IMR-90 (cell line): ENCODE measurements at regions not wholly inside any gene's neighbourhood (a gene's known extent, or its start where the extent isn't known, plus 50 kb on each side); places are given as distances from the start of the nearest gene placed in this dataset.

ENCODE experiments used
- ATAC-seq: fragments of 200-7000 bp; cut with Tn5 transposase; 2 replicates; pipeline ENCODE4 v1.9.1; 2020; ENCODE audit warnings: low read depth, mild to moderate bottlenecking, moderate library complexity
- BruUV-seq: library from RNA; stranded (reverse); fragments of 400-500 nt; replicated peaks from 2 replicates; lab custom pipeline; 2021; lab: Mats Ljungman, UMichigan
- CTCF ChIA-PET: fragments of 300-600 bp; formaldehyde crosslinking; extraction: SDS; loops from one replicate; lab custom pipeline; 2021; ENCODE audit warnings: antibody characterized with exemption; lab: Yijun Ruan, JAX
- POLR2A ChIA-PET: fragments of 300-600 bp; sonication (Branson Sonifier 250); formaldehyde crosslinking; loops from one replicate; lab custom pipeline; 2022; ENCODE audit warnings: antibody characterized with exemption; ENCODE audit not compliant: unreplicated experiment; lab: Charles Lee
- DNase-seq: peaks from one replicate; pipeline ENCODE4 v3.0.0; 2013
- H2AFZ ChIP-seq: replicated peaks from 2 replicates; pipeline ENCODE3; 2013; ENCODE audit warnings: low read length, mild to moderate bottlenecking; ENCODE audit not compliant: poor library complexity
- H2AK5ac ChIP-seq: 2 replicates; pipeline ENCODE4 v1.6.1; 2013; ENCODE audit warnings: low read depth, low read length, inconsistent platforms
- H2AK9ac ChIP-seq: replicated peaks from 2 replicates; pipeline ENCODE3; 2013; ENCODE audit warnings: mild to moderate bottlenecking, low read depth, low read length, moderate library complexity; ENCODE audit not compliant: poor library complexity
- H2BK120ac ChIP-seq: 2 replicates; pipeline ENCODE4 v1.6.1; 2013; ENCODE audit warnings: low read depth, low read length, inconsistent platforms
- H2BK15ac ChIP-seq: 3 replicates; pipeline ENCODE4 v1.6.1; 2013; ENCODE audit warnings: low read depth, low read length, inconsistent platforms
- H2BK20ac ChIP-seq: 2 replicates; pipeline ENCODE4 v1.6.1; 2013; ENCODE audit warnings: low read depth, mild to moderate bottlenecking, inconsistent platforms, low read length, moderate library complexity
- H2BK5ac ChIP-seq: 2 replicates; pipeline ENCODE4 v1.6.1; 2013; ENCODE audit warnings: mild to moderate bottlenecking, low read depth, low read length, inconsistent platforms; ENCODE audit not compliant: poor library complexity, severe bottlenecking
- H3K14ac ChIP-seq: replicated peaks from 2 replicates; pipeline ENCODE4 v1.6.1; 2013; ENCODE audit warnings: low read depth, low read length, inconsistent platforms
- H3K18ac ChIP-seq: 2 replicates; pipeline ENCODE4 v1.6.1; 2013; ENCODE audit warnings: low read depth, low read length, control low read depth
- H3K23ac ChIP-seq: 2 replicates; pipeline ENCODE4 v1.6.1; 2013; ENCODE audit warnings: low read depth, low read length, inconsistent platforms
- H3K27ac ChIP-seq: 2 replicates; pipeline ENCODE4 v1.5.1; 2013; ENCODE audit warnings: mild to moderate bottlenecking, control low read depth, low read length; ENCODE audit not compliant: insufficient read depth
- H3K27me3 ChIP-seq: 2 replicates; pipeline ENCODE4 v1.6.1; 2013; ENCODE audit warnings: low read length; ENCODE audit not compliant: control insufficient read depth, insufficient read depth
- H3K36me3 ChIP-seq: 2 replicates; pipeline ENCODE4 v1.6.1; 2013; ENCODE audit warnings: low read length, mixed read lengths; ENCODE audit not compliant: control insufficient read depth, insufficient read depth
- H3K4ac ChIP-seq: 2 replicates; pipeline ENCODE4 v1.6.1; 2013; ENCODE audit warnings: low read depth, low read length, inconsistent platforms
- H3K4me1 ChIP-seq: 2 replicates; pipeline ENCODE4 v1.6.1; 2013; ENCODE audit warnings: low read length, mixed read lengths; ENCODE audit not compliant: control insufficient read depth, insufficient read depth
- H3K4me2 ChIP-seq: 2 replicates; pipeline ENCODE4 v1.6.1; 2013; ENCODE audit warnings: low read depth, mild to moderate bottlenecking, control low read depth, low read length, moderate library complexity
- H3K4me3 ChIP-seq: 2 replicates; pipeline ENCODE4 v1.5.1; 2013; ENCODE audit warnings: low read depth, mild to moderate bottlenecking, control low read depth, low read length, moderate library complexity; ENCODE audit not compliant: insufficient read depth
- H3K56ac ChIP-seq: 2 replicates; pipeline ENCODE4 v1.6.1; 2013; ENCODE audit warnings: low read length, inconsistent platforms; ENCODE audit not compliant: insufficient read depth; ENCODE audit errors: extremely low read depth
- H3K79me1 ChIP-seq, 2 experiments: 2 replicates each; pipeline ENCODE4 v1.6.1; 2013; ENCODE audit warnings: low read length in 2 of 2, inconsistent platforms in 1 of 2, low read depth in 1 of 2
- H3K9ac ChIP-seq: 2 replicates; pipeline ENCODE4 v1.6.1; 2013; ENCODE audit warnings: low read depth, low read length, control low read depth
- H3K9me1 ChIP-seq: 2 replicates; pipeline ENCODE4 v1.6.1; 2013; ENCODE audit warnings: low read length, inconsistent platforms; ENCODE audit not compliant: insufficient read depth
- H3K9me3 ChIP-seq: 2 replicates; pipeline ENCODE4 v1.6.1; 2013; ENCODE audit warnings: low read length; ENCODE audit not compliant: control insufficient read depth, insufficient read depth
- H4K20me1 ChIP-seq: 2 replicates; pipeline ENCODE4 v1.6.1; 2013; ENCODE audit warnings: low read length, inconsistent platforms; ENCODE audit not compliant: insufficient read depth
- H4K5ac ChIP-seq: 2 replicates; pipeline ENCODE4 v1.6.1; 2013; ENCODE audit warnings: mild to moderate bottlenecking, low read depth, low read length, control low read depth
- H4K8ac ChIP-seq, 2 experiments: 2 replicates each; pipeline ENCODE4 v1.6.1; 2013; ENCODE audit warnings: low read depth in 2 of 2, low read length in 2 of 2, control low read depth in 1 of 2, inconsistent platforms in 1 of 2
- H4K91ac ChIP-seq: 2 replicates; pipeline ENCODE4 v1.6.1; 2013; ENCODE audit warnings: low read depth, low read length, inconsistent platforms; ENCODE audit not compliant: insufficient read depth
- BHLHE40 ChIP-seq: fragments of 150-350 bp; IDR thresholded peaks from 2 replicates; pipeline ENCODE4 v1.6.1; 2016; ENCODE audit warnings: mild to moderate bottlenecking, low read depth, low read length
- MAZ ChIP-seq: IDR thresholded peaks from 2 replicates; pipeline ENCODE4 v1.6.1; 2012; ENCODE audit warnings: low read depth, mild to moderate bottlenecking, low read length, improper control_type of control experiment, moderate library complexity, borderline replicate concordance
- POLR2A ChIP-seq: IDR thresholded peaks from 2 replicates; pipeline ENCODE4 v1.6.1; 2012; ENCODE audit warnings: mild to moderate bottlenecking, low read depth, low read length
- RAD21 ChIP-seq: IDR thresholded peaks from 2 replicates; pipeline ENCODE4 v1.6.1; 2012; ENCODE audit warnings: low read length, improper control_type of control experiment
- RCOR1 ChIP-seq: IDR thresholded peaks from 2 replicates; pipeline ENCODE4 v1.6.1; 2012; ENCODE audit warnings: mild to moderate bottlenecking, low read length, improper control_type of control experiment; ENCODE audit not compliant: insufficient replicate concordance
- RFX5 ChIP-seq: IDR thresholded peaks from 2 replicates; pipeline ENCODE4 v1.8.0; 2012; ENCODE audit warnings: low read depth, mild to moderate bottlenecking, low read length, moderate library complexity
- WGBS, 2 experiments: methylation state at CpG; one replicate each; pipeline versions ENCODE4 v1.1.5 to v1.1.7; 2013; ENCODE audit warnings: missing lambda C conversion rate in 2 of 2; ENCODE audit not compliant: insufficient read length in 1 of 2; ENCODE audit errors: extremely low coverage in 2 of 2; 5-methylcytosine and 5-hydroxymethylcytosine counted together
- dilution Hi-C: fragments of 300-500 bp; cut with HindIII; formaldehyde crosslinking; loops from one replicate; pipeline ENCODE4 v1.14.3; 2018; ENCODE audit warnings: low sequenced_read_pairs; ENCODE audit not compliant: unreplicated experiment
- in situ Hi-C: fragments of 300-500 bp; cut with MboI; formaldehyde crosslinking; loops from 3 replicates; pipeline ENCODE4 v1.14.3; 2019; ENCODE audit warnings: low sequenced_read_pairs, inconsistent platforms, mixed read lengths
- intact Hi-C: fragments of 100-400 bp; cut with micrococcal nuclease; formaldehyde crosslinking; loops from 2 replicates; pipeline ENCODE4 v1.10.0; 2022

- H2BK15ac ChIP-seq: no peak overlapping the region
- H4K91ac ChIP-seq: no peak overlapping the region
- H2BK5ac ChIP-seq: no peak overlapping the region
- H3K4ac ChIP-seq: no peak overlapping the region
- no peaks in the 10 kb centered on the region for H3K27me3 ChIP-seq
- no peak overlapping the region for H2AK9ac ChIP-seq
- no peaks in the 10 kb centered on the region for H4K20me1 ChIP-seq
- H3K14ac ChIP-seq: no peak overlapping the region
- H3K56ac ChIP-seq: no peak overlapping the region
- H3K36me3 ChIP-seq: no peaks in the 10 kb centered on the region
- ChIA-PET CTCF (no interaction called here), POLR2A (no interaction called here)
- TF ChIP-seq POLR2A (no peak), BHLHE40 (no peak), MAZ (no peak), RAD21 (no peak), RCOR1 (no peak), RFX5 (no peak)
- H4K8ac ChIP-seq: no peak overlapping the region
- H3K9me3 ChIP-seq: peaks cover 2% of the 10 kb centered on the region
- no peaks in the 10 kb centered on the region for H3K4me1 ChIP-seq
- no peak overlapping the region for H3K23ac ChIP-seq
- no peak overlapping the region for H2AFZ ChIP-seq
- ATAC-seq (no peak), DNase-seq (no peak)
- WGBS, 2 experiments: no CpG with 5 or more reads among the region's 1 CpG
- intact Hi-C loops: no loop called here
- no peak overlapping the region for H2AK5ac ChIP-seq
- dilution Hi-C loops: no loop called here
- H3K4me3 ChIP-seq: no peak overlapping the region
- H3K4me2 ChIP-seq: no peak overlapping the region
- H3K18ac ChIP-seq: no peak overlapping the region
- no peaks in the 10 kb centered on the region for H3K79me1 ChIP-seq
- no peak overlapping the region for H4K5ac ChIP-seq
- H3K9ac ChIP-seq: no peak overlapping the region
- H3K9me1 ChIP-seq: no peaks in the 10 kb centered on the region
- H3K27ac ChIP-seq: no peak overlapping the region
- in situ Hi-C loops: no loop called here
- H2BK20ac ChIP-seq: no peak overlapping the region
- BruUV-seq: no TSS peak
- no peak overlapping the region for H2BK120ac ChIP-seq
These were observed 384.6 kb downstream of the STIM2 start for GRCh38 chr4:27245216-27245615.
